ENCODE measurements at regions not wholly inside any gene's neighbourhood (a gene's known extent, or its start where the extent isn't known, plus 50 kb on each side); places are given as distances from the start of the nearest gene placed in this dataset.

GRCh38 chrX:43018031-43018430 lies 240.1 kb upstream of the PPP1R2C start:
- no peak for TF ChIP-seq CTCF (conservative IDR thresholded peaks at IDR 0.05)
- no peak for TF ChIP-seq ZFX (IDR thresholded peaks at IDR 0.05)
